Fibroblast of villous mesenchyme (primary cell): ENCODE measurements at regions not wholly inside any gene's neighbourhood (a gene's known extent, or its start where the extent isn't known, plus 50 kb on each side); places are given as distances from the start of the nearest gene placed in this dataset.

Experiments
- DNase-seq: peaks from one replicate; pipeline ENCODE4 v3.0.0-alpha.2; 2010; ENCODE audit warnings: low read depth
- H3K4me3 ChIP-seq: 2 replicates; pipeline ENCODE4 v1.5.1; 2011; ENCODE audit warnings: low read depth, mild to moderate bottlenecking, low read length
- CTCF ChIP-seq: IDR thresholded peaks from 2 replicates; pipeline ENCODE4 v1.5.1; 2012; ENCODE audit warnings: low read depth, mild to moderate bottlenecking, low read length; ENCODE audit not compliant: insufficient read depth

DNA sequence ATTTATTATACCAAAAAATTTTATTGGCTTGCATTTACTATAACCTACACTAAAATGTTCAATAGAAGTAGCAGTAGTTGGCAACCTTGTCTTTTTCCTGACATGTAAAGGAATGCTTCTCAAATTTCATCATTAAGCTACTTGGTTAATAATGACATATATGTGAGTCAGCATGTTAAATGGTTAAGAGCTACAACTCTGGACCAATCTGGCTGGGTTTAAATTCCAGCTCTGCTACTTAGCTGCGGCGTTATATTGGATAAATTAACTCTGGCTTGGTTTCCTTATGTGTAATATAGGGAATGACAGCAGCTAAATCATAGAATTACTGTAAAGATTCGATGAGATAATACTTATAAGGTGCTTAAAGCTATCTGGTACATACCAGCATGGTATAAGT lies 53.7 kb upstream of the OTOGL start:
- H3K4me3 ChIP-seq, result no peak overlapping the region
- DNase-seq, result peak; percentile 43
- no peak for TF ChIP-seq CTCF

GRCh38 chr12:80044694-80045046 lies 54.7 kb upstream of the OTOGL start:
- DNase-seq, result peak; percentile 48
- TF ChIP-seq CTCF, result no peak
- no peak overlapping the region for H3K4me3 ChIP-seq

DNA sequence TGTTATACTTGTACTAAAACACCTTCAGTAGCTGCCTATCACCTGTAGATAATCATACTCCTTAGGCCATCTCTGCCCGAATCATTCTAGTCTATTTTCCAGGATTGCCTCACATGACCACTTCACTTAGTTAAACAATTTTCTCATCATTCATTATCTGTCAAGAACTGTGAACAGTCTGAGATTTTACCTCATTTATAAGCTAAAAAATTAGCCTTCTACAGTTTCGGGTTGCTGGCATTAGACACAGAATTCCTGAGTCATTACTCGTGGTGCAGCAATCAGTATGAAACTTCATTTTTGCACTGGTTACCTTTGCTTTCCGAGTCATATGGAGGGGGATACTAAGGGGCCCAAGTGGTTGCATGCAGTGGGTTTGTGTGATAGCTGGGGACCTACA lies 57.6 kb upstream of the OTOGL start:
- TF ChIP-seq CTCF, result no peak
- DNase-seq, result peak; percentile 31
- no peak overlapping the region for H3K4me3 ChIP-seq

DNA sequence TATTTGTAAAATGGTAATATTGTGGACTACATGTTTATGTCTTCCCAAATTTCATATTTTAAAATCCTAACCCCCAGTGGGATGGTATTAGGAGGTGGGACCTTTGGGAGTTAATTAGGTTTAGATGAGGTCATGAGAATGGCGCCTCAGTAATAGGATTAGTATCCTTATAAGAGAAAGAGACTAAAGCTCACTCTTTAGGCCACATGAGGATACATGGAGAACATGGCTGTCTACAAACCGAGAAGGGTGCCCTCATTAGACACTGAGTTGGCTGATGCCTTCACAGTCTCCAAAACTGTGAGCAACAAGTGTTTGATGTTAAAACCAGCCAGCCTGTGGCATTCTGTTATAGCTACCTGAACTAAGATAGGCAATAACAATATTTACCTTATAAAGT lies 58.3 kb upstream of the OTOGL start:
- DNase-seq, result no peak
- H3K4me3 ChIP-seq, result no peak overlapping the region
- no peak for TF ChIP-seq CTCF

GRCh38 chr12:80040075-80040738 lies 59.1 kb upstream of the OTOGL start:
- no peak for TF ChIP-seq CTCF
- no peak overlapping the region for H3K4me3 ChIP-seq
- DNase-seq, result no peak

GRCh38 chr12:80038062-80038560 lies 61.2 kb upstream of the OTOGL start:
- no peak overlapping the region for H3K4me3 ChIP-seq
- no peak for TF ChIP-seq CTCF
- no peak for DNase-seq

- peak; percentile 69 for DNase-seq
- no peak for TF ChIP-seq CTCF
- no peak overlapping the region for H3K4me3 ChIP-seq
These were observed 65.9 kb upstream of the OTOGL start for GRCh38 chr12:80033448-80033847.
